NB4 (cell line): ENCODE measurements at regions not wholly inside any gene's neighbourhood (a gene's known extent, or its start where the extent isn't known, plus 50 kb on each side); places are given as distances from the start of the nearest gene placed in this dataset.

Experiments used
- CTCF ChIP-seq: IDR thresholded peaks from one replicate; pipeline ENCODE4 v1.5.1; 2012; ENCODE audit warnings: low read depth, low read length
- POLR2A ChIP-seq: IDR thresholded peaks from 2 replicates; pipeline ENCODE4 v1.6.1; 2011; ENCODE audit warnings: mild to moderate bottlenecking; ENCODE audit not compliant: insufficient read length; ENCODE audit errors: extremely low read depth

- TF ChIP-seq CTCF = no peak
- no peak for TF ChIP-seq POLR2A
Measured at GRCh38 chr1:68623700-68624099, 126.8 kb upstream of the DEPDC1 start.
